COLO829 (cell line): ENCODE measurements at regions not wholly inside any gene's neighbourhood (a gene's known extent, or its start where the extent isn't known, plus 50 kb on each side); places are given as distances from the start of the nearest gene placed in this dataset.

Source experiments
- DNase-seq: peaks from one replicate; pipeline ENCODE4 v3.0.0; 2012; ENCODE audit warnings: low spot score

DNA sequence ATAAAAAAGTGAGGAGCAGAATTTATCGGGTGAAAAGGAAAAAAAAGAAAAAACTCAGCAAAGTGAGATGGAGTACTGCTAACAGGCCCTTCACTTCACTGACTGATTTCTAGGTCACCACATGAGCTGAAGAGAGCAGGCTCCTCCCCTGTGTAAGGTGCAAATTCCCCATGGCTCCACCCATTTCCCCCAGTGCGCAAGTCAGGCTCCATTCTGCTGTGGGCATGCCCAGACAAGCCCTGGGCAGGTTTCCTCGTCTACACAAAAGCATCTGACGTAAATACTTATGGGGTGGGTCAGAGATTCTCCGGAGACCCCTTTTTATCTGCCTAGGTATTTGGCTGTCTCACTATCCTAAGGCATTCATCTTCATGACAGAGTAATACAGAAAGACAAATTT is 157.9 kb downstream of the MAGEB5 start:
- no peak for DNase-seq

DNA sequence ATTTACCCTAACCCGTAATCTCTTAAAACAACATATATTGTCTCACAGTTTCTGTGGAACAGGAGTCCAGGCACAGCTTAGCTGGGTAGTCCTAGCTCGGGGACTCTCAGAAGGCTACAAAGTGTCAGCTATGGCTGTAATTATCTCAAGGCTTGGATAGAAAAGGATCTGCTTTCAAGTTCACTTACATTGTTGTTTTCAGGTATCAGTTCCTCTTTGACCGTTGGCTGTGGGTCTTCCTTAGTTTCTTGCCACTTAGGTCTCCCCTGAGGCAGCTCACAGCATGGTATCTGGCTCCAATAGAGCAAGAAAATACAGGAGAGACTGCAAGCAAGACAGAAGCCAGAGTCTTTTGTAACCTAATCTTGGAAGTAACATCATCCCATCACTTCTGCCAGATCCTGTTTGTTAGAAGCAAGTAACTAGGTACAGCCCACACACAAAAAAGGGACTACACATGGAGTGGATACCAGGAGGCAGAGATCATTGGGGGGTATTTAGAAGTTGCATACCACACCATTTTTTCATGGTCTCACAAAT is 137.0 kb downstream of the MAGEB5 start:
- DNase-seq = no peak

DNA sequence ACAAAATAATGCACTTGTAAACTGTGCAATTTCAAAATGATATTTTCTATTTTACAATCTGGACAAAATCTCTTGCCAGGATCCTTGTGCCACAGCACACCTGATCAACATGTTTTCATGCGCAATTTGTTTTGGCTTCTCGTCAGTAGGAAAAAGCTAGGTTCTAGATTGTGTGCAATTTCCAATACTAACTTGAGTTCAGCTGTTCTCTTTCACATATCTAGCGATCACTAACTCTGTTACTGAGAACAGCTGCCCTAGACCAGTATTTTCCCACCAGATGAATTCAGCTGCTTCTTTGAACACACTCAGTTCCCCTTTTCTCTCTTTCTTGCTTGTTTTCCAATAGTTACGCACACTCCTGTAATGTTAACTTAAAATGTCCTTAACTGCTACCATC is 131.2 kb downstream of the MAGEB5 start:
- no peak for DNase-seq

DNA sequence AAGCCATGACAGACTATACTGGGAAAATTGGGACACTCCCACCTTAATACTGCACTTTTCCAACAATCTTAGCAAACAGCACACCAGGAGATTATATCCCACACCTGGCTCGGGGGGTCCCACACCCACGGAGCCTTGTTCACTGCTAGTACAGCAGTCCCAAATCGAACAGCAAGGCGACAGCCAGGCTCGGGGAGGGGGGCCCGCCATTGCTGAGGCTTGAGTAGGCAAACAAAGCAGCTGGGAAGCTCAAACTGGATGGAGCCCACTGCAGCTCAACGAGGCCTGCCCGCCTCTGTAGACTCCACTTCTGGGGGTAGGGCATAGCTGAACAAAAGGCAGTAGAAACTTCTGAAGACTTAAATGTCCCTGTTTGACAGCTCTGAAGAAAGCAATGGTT is 118.3 kb downstream of the MAGEB5 start:
- no peak for DNase-seq

DNA sequence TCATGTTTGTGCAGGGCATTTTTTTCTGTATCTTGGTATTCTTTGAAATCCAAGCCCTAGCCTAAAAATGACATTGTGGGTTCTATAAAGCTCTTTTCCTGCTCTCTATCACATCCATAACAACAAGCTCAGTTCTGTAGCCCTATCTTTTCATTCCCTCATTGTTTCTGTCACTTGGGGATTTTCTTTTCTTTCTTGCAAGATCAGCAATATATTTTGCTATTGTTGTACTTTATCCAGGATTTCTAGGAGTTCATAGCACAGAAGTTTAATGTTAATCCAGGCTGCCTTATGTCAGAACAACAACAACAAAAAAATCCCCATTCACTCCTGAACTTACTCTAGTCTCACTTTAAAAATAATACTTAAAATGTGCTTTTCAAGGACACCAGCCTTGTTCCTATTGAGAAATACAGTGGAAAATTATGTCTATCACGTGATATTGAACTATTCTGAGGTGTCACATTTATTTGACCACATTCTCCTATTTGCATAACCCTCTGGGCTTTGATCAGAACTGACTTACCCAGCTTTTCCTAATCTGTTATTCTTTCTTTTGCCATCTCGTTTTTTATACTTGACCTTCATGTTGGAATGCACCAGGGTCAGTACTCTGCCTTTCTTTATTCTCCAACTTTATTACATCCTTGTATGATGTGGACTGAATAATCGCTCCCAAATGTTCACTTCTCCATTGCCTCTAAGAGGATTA is 112.8 kb downstream of the MAGEB5 start:
- no peak for DNase-seq

DNA sequence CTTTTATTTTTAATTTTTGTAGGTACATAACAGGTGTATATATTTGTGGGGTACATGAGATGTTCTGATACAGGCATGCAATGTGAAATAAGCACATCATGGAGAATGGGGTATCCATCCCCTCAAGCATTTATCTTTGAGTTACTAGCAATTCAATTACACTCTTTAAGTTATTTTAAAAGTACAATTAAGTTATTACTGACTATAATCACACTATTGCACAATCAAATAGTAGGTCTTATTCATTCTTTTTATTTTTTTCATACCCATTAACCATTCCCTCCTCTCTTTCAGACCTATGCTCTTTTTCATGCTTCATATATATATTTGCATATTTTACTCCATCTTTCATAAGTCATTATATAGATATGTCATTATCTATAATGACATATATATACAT is 93.3 kb downstream of the MAGEB5 start:
- no peak for DNase-seq

DNA sequence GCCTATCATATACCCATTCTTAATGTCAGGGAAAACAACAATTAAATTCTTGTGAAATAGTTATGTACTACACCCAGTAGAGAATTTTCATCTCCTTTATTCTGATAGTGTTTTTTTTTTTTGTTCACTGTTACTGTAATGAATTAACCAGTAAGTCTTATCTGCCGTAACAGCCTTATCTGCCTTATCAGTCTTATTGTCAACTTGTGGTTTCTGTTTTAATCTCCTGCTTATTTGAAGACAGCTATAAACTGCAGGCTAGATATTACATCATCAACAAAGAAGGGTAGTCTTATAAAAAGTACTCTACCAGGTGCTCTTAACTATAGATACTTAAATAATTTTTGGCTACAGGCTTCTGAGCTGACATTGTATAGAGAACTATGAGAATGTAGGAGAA is 79.5 kb downstream of the MAGEB5 start:
- no peak for DNase-seq

DNA sequence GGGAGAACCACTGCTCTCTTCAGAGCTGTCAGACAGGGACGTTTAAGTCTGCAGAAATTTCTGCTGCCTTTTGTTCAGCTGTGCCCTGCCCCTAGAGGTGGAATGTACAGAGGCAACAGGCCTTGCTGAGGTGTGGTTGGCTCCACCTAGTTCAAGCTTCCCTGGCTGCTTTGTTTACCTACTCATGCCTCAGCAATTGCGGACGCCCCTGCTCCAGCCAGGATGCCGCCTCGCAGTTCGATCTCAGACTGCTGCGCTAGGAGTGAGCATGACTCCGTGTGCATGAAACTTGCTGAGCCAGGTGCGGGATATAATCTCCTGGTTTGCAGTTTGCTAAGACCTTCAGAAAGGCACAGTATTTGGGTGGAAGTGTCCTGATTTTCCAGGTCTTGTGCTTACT is 70.9 kb downstream of the MAGEB5 start:
- no peak for DNase-seq
